GM21360 (cell line): ENCODE measurements at regions not wholly inside any gene's neighbourhood (a gene's known extent, or its start where the extent isn't known, plus 50 kb on each side); places are given as distances from the start of the nearest gene placed in this dataset.

Source experiments
- ATAC-seq: cut with Tn5 transposase; IDR thresholded peaks from one replicate; pipeline ENCODE4 v1.9.1; 2021; ENCODE audit warnings: mild to moderate bottlenecking, moderate library complexity; ENCODE audit not compliant: unreplicated experiment

- ATAC-seq: no peak
These were observed 179.8 kb upstream of the NBEA start for GRCh38 chr13:34762312-34762711.

GRCh38 chr13:34764246-34764645, 177.8 kb upstream of the NBEA start:
- no peak for ATAC-seq

GRCh38 chr13:34765446-34766180, 176.5 kb upstream of the NBEA start:
- ATAC-seq: no peak

- no peak for ATAC-seq
These were observed 174.3 kb upstream of the NBEA start for GRCh38 chr13:34767778-34768177.

GRCh38 chr13:34772206-34772605, 169.9 kb upstream of the NBEA start:
- ATAC-seq: no peak

- ATAC-seq: no peak
These were observed 169.2 kb upstream of the NBEA start for GRCh38 chr13:34772881-34773280.

GRCh38 chr13:34776390-34776981, 165.6 kb upstream of the NBEA start:
- no peak for ATAC-seq

- ATAC-seq: no peak
These were observed 164.8 kb upstream of the NBEA start for GRCh38 chr13:34777089-34777913.

GRCh38 chr13:34777914-34778303, 164.2 kb upstream of the NBEA start:
- no peak for ATAC-seq

GRCh38 chr13:34779171-34779570, 162.9 kb upstream of the NBEA start:
- ATAC-seq: no peak

- no peak for ATAC-seq
These were observed 148.8 kb upstream of the NBEA start for GRCh38 chr13:34793301-34793700.

- ATAC-seq: no peak
These were observed 138.3 kb upstream of the NBEA start for GRCh38 chr13:34803756-34804155.

- ATAC-seq: no peak
These were observed 136.7 kb upstream of the NBEA start for GRCh38 chr13:34805347-34805746.

- no peak for ATAC-seq
These were observed 133.4 kb upstream of the NBEA start for GRCh38 chr13:34808649-34809048.

GRCh38 chr13:34810996-34811395, 131.1 kb upstream of the NBEA start:
- no peak for ATAC-seq

- no peak for ATAC-seq
These were observed 126.5 kb upstream of the NBEA start for GRCh38 chr13:34815526-34815925.

GRCh38 chr13:34816245-34816884, 125.7 kb upstream of the NBEA start:
- no peak for ATAC-seq

GRCh38 chr13:34816908-34817665, 125.0 kb upstream of the NBEA start:
- ATAC-seq: no peak

GRCh38 chr13:34822650-34823049, 119.4 kb upstream of the NBEA start:
- no peak for ATAC-seq

GRCh38 chr13:34826432-34826831, 115.6 kb upstream of the NBEA start:
- ATAC-seq: no peak
